Naive thymus-derived CD4-positive, alpha-beta T cell (primary cell): ENCODE measurements at regions not wholly inside any gene's neighbourhood (a gene's known extent, or its start where the extent isn't known, plus 50 kb on each side); places are given as distances from the start of the nearest gene placed in this dataset.
"Not testable (repeated sequence)": the region's sequence is repeated elsewhere in the genome, so short reads cannot be mapped to it uniquely, and the experiment has no call there.

ENCODE experiments used
- ATAC-seq: fragments of 150-1000 bp; cut with Tn5 transposase; 2 replicates; pipeline ENCODE4 v1.10.0; 2021; ENCODE audit warnings: mild to moderate bottlenecking, moderate library complexity
- CTCF ChIA-PET: fragments of 350-600 bp; sonication (Branson Sonifier 250); formaldehyde crosslinking; loops from one replicate; lab custom pipeline; 2021; ENCODE audit warnings: antibody characterized with exemption; lab: Charles Lee
- POLR2A ChIA-PET: fragments of 350-600 bp; sonication (Branson Sonifier 250); formaldehyde crosslinking; loops from one replicate; lab custom pipeline; 2021; ENCODE audit warnings: antibody characterized with exemption, inconsistent platforms; lab: Charles Lee
- DNase-seq, 9 donors: peaks; one replicate each; pipeline versions ENCODE4 v3.0.0 to v3.0.0-alpha.2; 2020 to 2022; ENCODE audit warnings: mixed read lengths in 1 of 9
- H3K27ac ChIP-seq: one replicate; pipeline ENCODE4 v1.7.0; 2013; ENCODE audit warnings: mild to moderate bottlenecking, low read depth, low read length, moderate library complexity
- H3K27me3 ChIP-seq, 2 donors: one replicate each; pipeline ENCODE4 v1.7.0; 2013; ENCODE audit warnings: low read length in 2 of 2, mild to moderate bottlenecking in 2 of 2, moderate library complexity in 2 of 2; ENCODE audit not compliant: control insufficient read depth in 2 of 2, insufficient read depth in 2 of 2
- H3K36me3 ChIP-seq, 3 experiments: 1 replicate in 2 of 3; 2 replicates in 1 of 3; pipeline ENCODE4 v1.7.0; 2013; ENCODE audit warnings: low read length in 3 of 3, mild to moderate bottlenecking in 3 of 3, moderate library complexity in 1 of 3; ENCODE audit not compliant: insufficient read depth in 3 of 3, control insufficient read depth in 2 of 3
- H3K4me1 ChIP-seq, 2 donors: one replicate each; pipeline ENCODE4 v1.7.0; 2013; ENCODE audit warnings: low read length in 2 of 2, mild to moderate bottlenecking in 2 of 2, moderate library complexity in 1 of 2; ENCODE audit not compliant: control insufficient read depth in 2 of 2, insufficient read depth in 2 of 2
- H3K4me3 ChIP-seq: 2 replicates; pipeline ENCODE4 v1.7.0; 2013; ENCODE audit warnings: mild to moderate bottlenecking, low read length
- H3K9me3 ChIP-seq, 3 experiments: 1 replicate in 2 of 3; 2 replicates in 1 of 3; pipeline ENCODE4 v1.7.0; 2013; ENCODE audit warnings: low read length in 3 of 3; ENCODE audit not compliant: control insufficient read depth in 2 of 3
- H3K27ac Mint-ChIP-seq, 9 donors: one replicate each; pipeline ENCODE4 v1.8.0; 2020 to 2022; ENCODE audit warnings: mixed read lengths in 9 of 9, mild to moderate bottlenecking in 8 of 9, moderate library complexity in 5 of 9, inconsistent platforms in 2 of 9
- H3K27me3 Mint-ChIP-seq, 5 donors: one replicate each; pipeline ENCODE4 v1.8.0; 2021 to 2022; ENCODE audit warnings: mixed read lengths in 5 of 5, mild to moderate bottlenecking in 1 of 5
- H3K36me3 Mint-ChIP-seq, 5 donors: one replicate each; pipeline ENCODE4 v1.8.0; 2020 to 2022; ENCODE audit warnings: mixed read lengths in 5 of 5, mild to moderate bottlenecking in 3 of 5, inconsistent platforms in 1 of 5
- H3K4me1 Mint-ChIP-seq, 7 donors: one replicate each; pipeline ENCODE4 v1.8.0; 2020 to 2022; ENCODE audit warnings: mixed read lengths in 7 of 7, mild to moderate bottlenecking in 3 of 7, inconsistent platforms in 1 of 7
- H3K4me3 Mint-ChIP-seq, 10 donors: one replicate each; pipeline ENCODE4 v1.8.0; 2020 to 2022; ENCODE audit warnings: mild to moderate bottlenecking in 10 of 10, mixed read lengths in 10 of 10, moderate library complexity in 6 of 10, inconsistent platforms in 2 of 10
- H3K9me3 Mint-ChIP-seq, 11 donors: one replicate each; pipeline ENCODE4 v1.8.0; 2020 to 2022; ENCODE audit warnings: mixed read lengths in 11 of 11, mild to moderate bottlenecking in 4 of 11, inconsistent platforms in 1 of 11, moderate library complexity in 1 of 11
- intact Hi-C, 2 donors: fragments of 100-400 bp; cut with micrococcal nuclease; formaldehyde crosslinking; loops; one replicate each; pipeline ENCODE4 v1.15.1; 2023

DNA sequence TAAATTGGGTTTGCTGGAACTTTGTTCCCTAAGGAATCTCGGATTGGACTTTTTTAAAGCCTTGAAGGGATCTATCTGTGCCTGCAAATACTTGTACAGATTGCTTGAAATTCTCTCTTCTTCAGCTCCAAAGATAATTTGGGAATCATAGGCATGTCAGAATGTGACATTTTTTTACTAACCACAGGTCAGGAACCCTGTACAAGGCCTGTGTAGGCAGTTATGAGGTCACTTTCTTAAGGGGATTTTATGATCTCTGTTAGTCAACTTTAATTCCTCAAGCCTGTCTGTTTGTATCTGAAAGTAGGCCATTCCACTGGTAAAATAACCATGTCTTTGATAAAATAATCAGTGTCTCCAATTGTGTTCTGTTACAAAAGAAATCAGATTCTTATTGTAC, 369.9 kb upstream of the NPAP1 start:
- ATAC-seq, H3K9me3 Mint-ChIP-seq, H3K27ac Mint-ChIP-seq, H3K27ac ChIP-seq, CTCF ChIA-PET, H3K4me3 ChIP-seq, H3K9me3 ChIP-seq, POLR2A ChIA-PET, H3K4me1 Mint-ChIP-seq, H3K27me3 ChIP-seq, H3K36me3 ChIP-seq, H3K4me1 ChIP-seq, H3K36me3 Mint-ChIP-seq, intact Hi-C loops, DNase-seq, H3K4me3 Mint-ChIP-seq, H3K27me3 Mint-ChIP-seq: not testable (repeated sequence)

DNA sequence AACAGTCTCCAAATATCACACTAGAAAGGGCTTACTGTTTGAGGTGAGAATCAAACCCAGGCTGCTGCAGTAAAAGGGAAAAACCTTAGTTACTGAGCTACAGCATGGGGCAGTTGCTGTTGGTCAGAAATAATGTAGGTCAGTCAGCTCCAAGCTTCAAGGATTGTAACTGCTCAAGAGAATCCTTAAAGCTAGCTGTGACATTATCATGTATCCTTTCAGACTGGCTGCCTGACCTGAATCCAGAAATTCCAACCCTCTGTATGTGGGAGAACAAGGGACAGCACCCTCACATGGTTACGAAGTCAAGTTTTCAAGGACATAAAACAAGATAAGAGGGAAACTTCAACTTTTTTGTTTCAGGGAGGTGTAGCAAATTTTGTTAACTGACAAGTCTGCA, 365.9 kb upstream of the NPAP1 start:
- H3K9me3 ChIP-seq, H3K27me3 Mint-ChIP-seq, H3K36me3 Mint-ChIP-seq, DNase-seq, H3K4me3 ChIP-seq, POLR2A ChIA-PET, H3K4me3 Mint-ChIP-seq, H3K4me1 Mint-ChIP-seq, H3K4me1 ChIP-seq, ATAC-seq, H3K36me3 ChIP-seq, CTCF ChIA-PET, intact Hi-C loops, H3K9me3 Mint-ChIP-seq, H3K27ac ChIP-seq, H3K27ac Mint-ChIP-seq, H3K27me3 ChIP-seq: not testable (repeated sequence)

DNA sequence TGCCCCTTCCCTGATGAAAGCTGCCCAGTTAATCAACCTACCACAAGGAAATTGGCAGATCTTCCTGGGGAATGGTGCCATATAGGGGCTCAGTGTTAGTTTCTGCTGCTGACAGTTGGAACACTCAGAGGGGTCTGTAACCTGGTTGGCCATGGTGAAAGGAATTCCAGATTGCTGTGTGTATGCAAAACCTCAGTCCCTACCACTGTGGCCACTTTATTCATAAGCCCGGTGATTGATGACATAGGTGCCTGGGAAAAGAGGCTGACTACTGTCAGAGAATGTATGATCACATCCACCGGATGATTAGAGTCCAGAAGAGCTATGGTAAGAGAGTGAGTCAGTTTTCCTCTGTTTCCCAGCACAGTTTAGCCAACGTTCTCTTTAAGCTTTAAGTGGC, 363.9 kb upstream of the NPAP1 start:
- intact Hi-C loops, H3K27ac Mint-ChIP-seq, H3K36me3 ChIP-seq, H3K9me3 ChIP-seq, H3K4me3 Mint-ChIP-seq, H3K27ac ChIP-seq, DNase-seq, H3K9me3 Mint-ChIP-seq, H3K27me3 Mint-ChIP-seq, H3K4me3 ChIP-seq, H3K36me3 Mint-ChIP-seq, CTCF ChIA-PET, H3K27me3 ChIP-seq, H3K4me1 Mint-ChIP-seq, H3K4me1 ChIP-seq, POLR2A ChIA-PET, ATAC-seq: not testable (repeated sequence)

DNA sequence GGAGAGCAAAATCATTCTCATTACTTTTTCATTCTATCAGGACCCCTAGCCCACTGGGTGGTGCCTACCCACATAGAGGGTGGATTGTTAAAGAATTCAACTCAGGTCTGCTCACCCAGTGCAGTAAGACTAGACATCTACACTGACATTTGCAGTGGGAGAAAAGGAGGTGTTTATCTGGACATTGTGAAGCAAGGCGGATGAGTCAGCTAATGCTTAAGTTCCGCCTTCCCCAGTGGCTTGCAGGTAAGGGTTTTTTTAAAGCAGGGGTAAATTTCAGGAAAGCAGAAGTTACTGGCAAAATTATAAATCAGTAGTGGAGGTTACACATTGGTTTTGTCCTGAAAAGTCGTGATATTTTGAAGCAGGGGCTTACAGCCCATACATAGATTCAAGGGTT, 359.2 kb upstream of the NPAP1 start:
- POLR2A ChIA-PET = not testable (repeated sequence)

DNA sequence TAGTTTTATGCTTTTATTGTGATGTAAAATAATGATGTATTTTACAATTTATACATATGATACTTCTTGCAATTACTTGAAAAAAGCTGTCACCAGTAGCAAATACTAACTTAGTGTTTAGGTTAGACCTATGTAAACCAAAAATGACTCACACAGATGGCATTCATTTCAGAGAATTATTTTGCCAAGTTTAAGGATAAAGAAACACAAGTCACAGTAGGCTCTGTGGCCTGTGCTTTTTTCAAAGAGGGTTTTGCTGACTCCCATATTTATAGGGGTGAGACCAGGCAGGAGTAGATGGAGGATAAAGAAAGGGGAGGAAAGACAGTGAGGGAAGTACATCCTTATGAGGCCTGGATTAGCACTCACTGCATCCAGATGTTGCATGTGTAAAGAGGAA, 356.6 kb upstream of the NPAP1 start:
- no peaks in the 10 kb centered on the region for H3K27me3 Mint-ChIP-seq
- POLR2A ChIA-PET = no interaction called here

More for the DNA sequence above, 359.2 kb upstream of the NPAP1 start:
- H3K27ac Mint-ChIP-seq, H3K36me3 Mint-ChIP-seq, DNase-seq, H3K27me3 ChIP-seq, CTCF ChIA-PET, H3K27me3 Mint-ChIP-seq, H3K4me1 ChIP-seq, H3K4me3 Mint-ChIP-seq, ATAC-seq, H3K9me3 ChIP-seq, H3K4me3 ChIP-seq, H3K4me1 Mint-ChIP-seq, H3K27ac ChIP-seq, H3K36me3 ChIP-seq, intact Hi-C loops: not testable (repeated sequence)
- H3K9me3 Mint-ChIP-seq = peaks cover 0 to 14% (median 3%) of the 10 kb centered on the region in 11 donors

DNA sequence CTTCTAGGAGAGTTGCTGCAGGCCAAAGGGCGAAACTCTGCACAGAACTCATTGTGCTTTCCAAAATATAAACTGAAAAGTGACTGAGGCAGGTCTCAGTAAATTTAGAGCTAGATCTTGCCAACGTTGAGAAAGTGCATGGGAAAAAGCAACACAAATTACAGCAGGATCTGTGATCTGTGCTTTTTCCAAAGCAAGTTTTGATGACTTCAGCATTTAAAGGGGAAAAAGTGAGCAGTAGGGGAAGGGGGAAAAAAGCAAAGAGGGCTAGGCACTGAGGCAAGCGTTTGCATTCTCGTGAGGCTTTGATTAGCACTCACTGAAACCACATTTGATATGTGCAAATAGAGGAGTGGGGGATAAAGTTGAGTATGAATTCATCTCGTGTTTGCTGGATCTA, 351.5 kb upstream of the NPAP1 start:
- H3K36me3 ChIP-seq, H3K4me1 ChIP-seq, H3K36me3 Mint-ChIP-seq, H3K27me3 Mint-ChIP-seq, ATAC-seq, H3K27me3 ChIP-seq, H3K27ac Mint-ChIP-seq, H3K9me3 ChIP-seq, CTCF ChIA-PET, intact Hi-C loops, H3K4me1 Mint-ChIP-seq, DNase-seq, H3K27ac ChIP-seq, H3K4me3 ChIP-seq, H3K4me3 Mint-ChIP-seq, POLR2A ChIA-PET: not testable (repeated sequence)
- peaks cover 0 to 17% (median 5%) of the 10 kb centered on the region in 11 donors for H3K9me3 Mint-ChIP-seq

More for the DNA sequence above, 356.6 kb upstream of the NPAP1 start:
- DNase-seq (no peak), ATAC-seq (no peak)
- CTCF ChIA-PET = no interaction called here
- H3K36me3 ChIP-seq = no peaks in the 10 kb centered on the region
- intact Hi-C loops = no loop called here
- Mint-ChIP-seq H3K36me3 (no peaks in the 10 kb centered on the region), H3K4me3 (no peak overlapping the region), H3K4me1 (no peaks in the 10 kb centered on the region), H3K27ac (no peak overlapping the region), H3K9me3 (peaks cover 0 to 22% (median 3%) of the 10 kb centered on the region in 11 donors)
- no peaks in the 10 kb centered on the region for H3K9me3 ChIP-seq
- H3K4me3 ChIP-seq = no peak overlapping the region
- H3K4me1 ChIP-seq = no peaks in the 10 kb centered on the region
- no peaks in the 10 kb centered on the region for H3K27me3 ChIP-seq
- no peak overlapping the region for H3K27ac ChIP-seq

DNA sequence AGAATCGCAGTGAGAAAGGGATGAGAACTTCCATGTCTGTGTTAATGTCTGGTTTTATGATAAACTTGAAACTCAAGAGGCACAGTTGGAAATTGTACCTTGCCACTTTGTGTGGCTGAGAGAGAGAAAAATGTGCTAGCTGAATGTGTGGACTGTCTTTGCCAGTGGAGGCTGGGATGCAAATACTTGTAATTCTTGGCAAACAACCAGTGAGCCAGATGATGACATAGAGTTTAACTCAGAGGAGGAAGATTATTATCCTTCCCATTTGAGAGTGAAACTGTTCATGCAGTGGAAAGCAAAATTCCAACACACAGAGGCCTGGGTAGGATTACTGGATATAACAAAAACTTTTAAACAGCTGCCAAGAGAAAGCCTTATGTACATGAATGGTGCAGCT, 349.1 kb upstream of the NPAP1 start:
- H3K36me3 ChIP-seq, ATAC-seq, H3K4me3 Mint-ChIP-seq, H3K27me3 Mint-ChIP-seq, POLR2A ChIA-PET, H3K27ac ChIP-seq, H3K4me1 ChIP-seq, intact Hi-C loops, CTCF ChIA-PET, H3K4me3 ChIP-seq, DNase-seq, H3K9me3 ChIP-seq, H3K36me3 Mint-ChIP-seq, H3K27me3 ChIP-seq, H3K27ac Mint-ChIP-seq, H3K4me1 Mint-ChIP-seq: not testable (repeated sequence)
- H3K9me3 Mint-ChIP-seq = peaks cover 0 to 15% (median 5%) of the 10 kb centered on the region in 11 donors
